ENCODE measurements at regions not wholly inside any gene's neighbourhood (a gene's known extent, or its start where the extent isn't known, plus 50 kb on each side); places are given as distances from the start of the nearest gene placed in this dataset.

GRCh38 chr9:82780017-82780416, 282.9 kb downstream of the RASEF start:
- H3K56ac ChIP-seq (ENCODE audit: insufficient read length, low read depth, low read length) = no peak overlapping the region
- H3K36me3 Mint-ChIP-seq (ENCODE audit: insufficient read depth in 1 of 3, low read depth in 3 of 3) = peaks cover 4 to 22% (median 8%) of the 10 kb centered on the region in 3 experiments; a peak in 6 of 7 replicates
- H3K4me3 Mint-ChIP-seq = no peak overlapping the region
- no peak overlapping the region for H2BK5ac ChIP-seq (ENCODE audit: insufficient read length, low read length)
- no peaks in the 10 kb centered on the region for H3K79me2 ChIP-seq (ENCODE audit: insufficient read depth, low read length)
- no peak overlapping the region for H3K27ac Mint-ChIP-seq
- H4K20me1 ChIP-seq (ENCODE audit: control insufficient read depth, insufficient read depth, insufficient read length) = no peaks in the 10 kb centered on the region
- no peak overlapping the region for H3K14ac ChIP-seq (ENCODE audit: insufficient read depth, low read length)
- TF ChIP-seq, protein P1, sequence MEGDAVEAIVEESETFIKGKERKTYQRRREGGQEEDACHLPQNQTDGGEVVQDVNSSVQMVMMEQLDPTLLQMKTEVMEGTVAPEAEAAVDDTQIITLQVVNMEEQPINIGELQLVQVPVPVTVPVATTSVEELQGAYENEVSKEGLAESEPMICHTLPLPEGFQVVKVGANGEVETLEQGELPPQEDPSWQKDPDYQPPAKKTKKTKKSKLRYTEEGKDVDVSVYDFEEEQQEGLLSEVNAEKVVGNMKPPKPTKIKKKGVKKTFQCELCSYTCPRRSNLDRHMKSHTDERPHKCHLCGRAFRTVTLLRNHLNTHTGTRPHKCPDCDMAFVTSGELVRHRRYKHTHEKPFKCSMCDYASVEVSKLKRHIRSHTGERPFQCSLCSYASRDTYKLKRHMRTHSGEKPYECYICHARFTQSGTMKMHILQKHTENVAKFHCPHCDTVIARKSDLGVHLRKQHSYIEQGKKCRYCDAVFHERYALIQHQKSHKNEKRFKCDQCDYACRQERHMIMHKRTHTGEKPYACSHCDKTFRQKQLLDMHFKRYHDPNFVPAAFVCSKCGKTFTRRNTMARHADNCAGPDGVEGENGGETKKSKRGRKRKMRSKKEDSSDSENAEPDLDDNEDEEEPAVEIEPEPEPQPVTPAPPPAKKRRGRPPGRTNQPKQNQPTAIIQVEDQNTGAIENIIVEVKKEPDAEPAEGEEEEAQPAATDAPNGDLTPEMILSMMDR (conservative IDR thresholded peaks at IDR 0.05) = no peak
- H3K9me3 ChIP-seq (ENCODE audit: control insufficient read depth, low read depth, low read length) = no peaks in the 10 kb centered on the region
- no peak overlapping the region for H4K8ac ChIP-seq (replicated peaks; ENCODE audit: insufficient read length, low read depth, low read length)
- H3K4me1 ChIP-seq (ENCODE audit: insufficient read depth, low read length) = no peaks in the 10 kb centered on the region
- no peak overlapping the region for H2BK12ac ChIP-seq (ENCODE audit: insufficient read length, low read depth, low read length)
- H3T11ph ChIP-seq (ENCODE audit: low read length) = no peak overlapping the region
- H3K27me3 Mint-ChIP-seq (ENCODE audit: low read depth) = no peaks in the 10 kb centered on the region; the same call in 1 of the 2 replicates
- WGBS (ENCODE audit: extremely low coverage, insufficient read length, low lambda C conversion rate) = no CpG with 5 or more reads among the region's 2 CpGs
- H3K4ac ChIP-seq (ENCODE audit: low read depth, low read length) = no peak overlapping the region
- H2BK120ac ChIP-seq (ENCODE audit: low read depth, low read length, poor library complexity, severe bottlenecking) = no peak overlapping the region
- H2BK15ac ChIP-seq (ENCODE audit: low read depth, low read length) = no peak overlapping the region
- no peak overlapping the region for H2AK5ac ChIP-seq (ENCODE audit: insufficient read length, low read length)
- H3K27ac ChIP-seq (ENCODE audit: insufficient read length, low read depth, low read length) = no peak overlapping the region
- no peak overlapping the region for H4K5ac ChIP-seq (ENCODE audit: insufficient read length, low read depth, low read length)
- H3K79me1 ChIP-seq (ENCODE audit: insufficient read depth, low read depth, low read length, poor library complexity, severe bottlenecking) = no peaks in the 10 kb centered on the region
- H3K23me2 ChIP-seq (ENCODE audit: insufficient read length, low read depth, low read length, poor library complexity, severe bottlenecking) = no peaks in the 10 kb centered on the region
- no peak for DNase-seq
- H2BK20ac ChIP-seq (ENCODE audit: low read depth, low read length, poor library complexity, severe bottlenecking) = no peak overlapping the region
- H2AFZ ChIP-seq (ENCODE audit: low read length) = no peak overlapping the region
- H3K18ac ChIP-seq (ENCODE audit: insufficient read length, low read depth, low read length) = no peak overlapping the region
- H3K4me2 ChIP-seq (ENCODE audit: insufficient read depth, insufficient read length, low read length) = no peak overlapping the region
- H3K23ac ChIP-seq (ENCODE audit: insufficient read length, low read depth, low read length) = no peak overlapping the region
- peaks cover 7 to 13% of the 10 kb centered on the region in 2 experiments; a peak in 4 of 5 replicates for H3K9me3 Mint-ChIP-seq
- no peak overlapping the region for H3K9ac ChIP-seq (ENCODE audit: extremely low read depth, insufficient read length, low read length)
- no peaks in the 10 kb centered on the region for H3K27me3 ChIP-seq (ENCODE audit: insufficient read depth, low read length)
- peaks cover 14 to 21% of the 10 kb centered on the region in 2 experiments for H3K4me1 Mint-ChIP-seq
- no peak overlapping the region for H4K91ac ChIP-seq (ENCODE audit: insufficient read length, low read depth, low read length)
